MM.1S (cell line): ENCODE measurements at regions not wholly inside any gene's neighbourhood (a gene's known extent, or its start where the extent isn't known, plus 50 kb on each side); places are given as distances from the start of the nearest gene placed in this dataset.

ENCODE experiments used
- CTCF ChIP-seq: fragments of 300-600 bp; sonication (generic); IDR thresholded peaks from 2 replicates; pipeline ENCODE4 v1.5.1; 2016; ENCODE audit warnings: antibody characterized with exemption, low read length, mixed read lengths
- EZH2phosphoT487 ChIP-seq: fragments of 300-600 bp; sonication (generic); IDR thresholded peaks from 2 replicates; pipeline ENCODE4 v1.6.1; 2018; ENCODE audit warnings: antibody characterized with exemption, low read length

- TF ChIP-seq CTCF = no peak
- TF ChIP-seq EZH2phosphoT487 = no peak
Measured at GRCh38 chr5:93352186-93352585, 228.8 kb downstream of the NR2F1-AS1 start.
